ENCODE measurements at regions not wholly inside any gene's neighbourhood (a gene's known extent, or its start where the extent isn't known, plus 50 kb on each side); places are given as distances from the start of the nearest gene placed in this dataset.

DNA sequence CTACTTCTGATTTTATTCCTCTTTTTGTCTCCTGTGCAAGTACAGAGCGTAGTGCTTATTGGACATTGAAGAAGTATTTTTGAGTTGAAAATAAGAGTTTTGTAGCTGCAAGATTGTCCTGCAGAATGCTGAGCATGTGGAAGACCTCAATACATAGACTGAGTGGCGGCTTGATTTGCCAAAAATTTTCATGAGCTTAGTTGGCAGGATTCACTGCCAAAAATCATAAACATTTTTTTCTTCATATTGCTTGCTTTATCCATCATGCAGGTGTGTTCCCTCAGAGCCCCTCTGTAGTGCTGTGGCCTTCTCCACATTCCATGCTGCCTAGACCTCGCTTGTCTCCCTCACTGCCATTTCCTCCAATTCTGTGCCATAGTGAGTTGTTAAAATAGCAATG is 100.1 kb downstream of the DUSP10 start:
- DNase-seq (ENCODE audit: low spot score) = no peak
- H3K27ac ChIP-seq = no peak overlapping the region
- peaks cover 0 to 8% of the 10 kb centered on the region in 2 donors for H3K4me1 ChIP-seq
- H3K27me3 ChIP-seq = no peaks in the 10 kb centered on the region
- H3K9me3 ChIP-seq = no peaks in the 10 kb centered on the region
- TF ChIP-seq, protein P1, sequence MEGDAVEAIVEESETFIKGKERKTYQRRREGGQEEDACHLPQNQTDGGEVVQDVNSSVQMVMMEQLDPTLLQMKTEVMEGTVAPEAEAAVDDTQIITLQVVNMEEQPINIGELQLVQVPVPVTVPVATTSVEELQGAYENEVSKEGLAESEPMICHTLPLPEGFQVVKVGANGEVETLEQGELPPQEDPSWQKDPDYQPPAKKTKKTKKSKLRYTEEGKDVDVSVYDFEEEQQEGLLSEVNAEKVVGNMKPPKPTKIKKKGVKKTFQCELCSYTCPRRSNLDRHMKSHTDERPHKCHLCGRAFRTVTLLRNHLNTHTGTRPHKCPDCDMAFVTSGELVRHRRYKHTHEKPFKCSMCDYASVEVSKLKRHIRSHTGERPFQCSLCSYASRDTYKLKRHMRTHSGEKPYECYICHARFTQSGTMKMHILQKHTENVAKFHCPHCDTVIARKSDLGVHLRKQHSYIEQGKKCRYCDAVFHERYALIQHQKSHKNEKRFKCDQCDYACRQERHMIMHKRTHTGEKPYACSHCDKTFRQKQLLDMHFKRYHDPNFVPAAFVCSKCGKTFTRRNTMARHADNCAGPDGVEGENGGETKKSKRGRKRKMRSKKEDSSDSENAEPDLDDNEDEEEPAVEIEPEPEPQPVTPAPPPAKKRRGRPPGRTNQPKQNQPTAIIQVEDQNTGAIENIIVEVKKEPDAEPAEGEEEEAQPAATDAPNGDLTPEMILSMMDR (IDR thresholded peaks at IDR 0.05) = no peak
- no peak overlapping the region for H3K4me3 ChIP-seq
- no peaks in the 10 kb centered on the region for H3K36me3 ChIP-seq

DNA sequence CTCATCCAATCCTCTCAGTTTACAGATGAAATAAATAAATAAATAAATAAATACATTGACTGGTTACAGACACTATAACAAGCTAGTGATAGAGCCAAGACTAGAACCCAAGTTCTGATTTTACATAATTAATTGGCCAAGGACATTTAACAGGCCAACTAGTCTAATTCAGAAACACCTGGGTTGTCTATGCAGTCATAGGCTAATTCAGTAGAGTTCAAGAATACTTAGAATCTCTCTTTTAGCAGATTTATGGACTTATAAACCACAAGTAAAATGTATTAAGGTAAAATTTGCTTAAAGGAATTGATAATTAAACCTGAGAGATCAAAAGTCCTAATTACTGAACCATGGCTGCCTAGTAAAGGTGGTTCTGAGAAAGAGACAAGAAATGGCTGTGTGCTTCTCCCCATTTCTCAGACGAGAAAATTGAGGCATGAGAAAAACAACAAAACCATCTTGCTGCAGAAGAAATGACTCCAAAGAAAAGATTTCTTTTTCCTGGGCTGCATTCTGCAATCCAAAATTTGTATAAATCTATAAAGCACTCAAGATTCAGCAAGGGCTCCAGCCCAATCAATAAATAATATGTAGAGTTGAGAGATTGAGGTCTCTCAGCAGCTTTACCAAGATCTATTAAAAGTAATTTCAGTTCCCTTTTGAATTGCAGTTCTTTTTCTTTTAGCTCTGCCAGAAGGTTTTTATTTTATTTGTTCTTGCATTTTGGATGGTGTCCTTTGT is 98.3 kb downstream of the DUSP10 start:
- no peak for DNase-seq (ENCODE audit: low spot score)
- TF ChIP-seq, protein P1 (IDR thresholded peaks at IDR 0.05) = no peak
- Histone ChIP-seq H3K4me3 (no peak overlapping the region), H3K27ac (no peak overlapping the region), H3K27me3 (no peaks in the 10 kb centered on the region), H3K4me1 (no peaks in the 10 kb centered on the region), H3K36me3 (no peaks in the 10 kb centered on the region), H3K9me3 (no peaks in the 10 kb centered on the region)

DNA sequence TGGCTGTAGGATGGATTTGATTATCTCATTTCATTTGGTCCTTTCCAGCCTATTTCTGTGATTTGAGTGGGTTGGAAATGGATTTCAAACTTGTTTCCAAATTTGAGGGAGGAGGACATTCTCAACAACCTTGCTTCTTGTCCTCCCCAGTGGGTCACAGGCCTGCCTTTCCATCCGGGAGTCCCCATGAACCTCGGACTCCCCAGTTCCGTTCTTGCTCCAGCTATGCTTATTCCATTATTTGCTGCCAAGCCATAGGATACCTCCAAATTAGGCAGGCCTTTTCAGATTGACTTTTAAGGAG is 97.8 kb downstream of the DUSP10 start:
- no peak overlapping the region for H3K4me3 ChIP-seq
- no peak overlapping the region for H3K27ac ChIP-seq
- no peak for DNase-seq (ENCODE audit: low spot score)
- no peaks in the 10 kb centered on the region for H3K36me3 ChIP-seq
- no peaks in the 10 kb centered on the region for H3K9me3 ChIP-seq
- no peaks in the 10 kb centered on the region for H3K4me1 ChIP-seq
- TF ChIP-seq, protein P1 (IDR thresholded peaks at IDR 0.05) = no peak
- no peaks in the 10 kb centered on the region for H3K27me3 ChIP-seq

DNA sequence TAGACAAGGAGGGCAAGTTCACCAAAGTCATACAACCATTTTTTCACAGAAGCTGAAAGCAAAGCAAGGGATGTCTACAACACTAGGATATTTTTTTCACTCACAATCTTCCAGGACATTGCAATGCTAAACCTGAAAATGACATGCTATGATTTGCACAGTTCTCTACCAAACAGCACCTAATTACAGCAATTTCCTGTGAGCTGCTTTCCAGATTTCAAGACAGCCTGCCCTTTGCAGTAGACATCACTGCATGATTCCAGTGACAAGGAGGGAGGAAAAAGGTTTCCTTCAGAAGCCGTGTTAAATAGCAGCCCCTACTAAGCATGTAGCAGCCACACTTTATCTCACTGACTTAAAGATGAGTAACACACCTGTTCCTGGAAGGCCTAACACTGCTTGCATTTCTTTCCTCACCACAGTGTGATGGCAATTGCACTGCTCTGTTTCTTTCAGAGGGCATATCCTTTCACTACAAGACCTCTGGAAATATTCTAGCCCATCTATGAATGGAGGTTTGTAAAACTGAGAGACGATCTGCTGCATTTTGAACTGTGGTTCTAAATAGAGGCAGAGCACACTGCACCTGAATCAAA is 97.1 kb downstream of the DUSP10 start:
- Histone ChIP-seq H3K36me3 (no peaks in the 10 kb centered on the region), H3K4me1 (no peaks in the 10 kb centered on the region), H3K9me3 (no peaks in the 10 kb centered on the region), H3K4me3 (no peak overlapping the region), H3K27me3 (no peaks in the 10 kb centered on the region), H3K27ac (no peak overlapping the region)
- no peak for DNase-seq (ENCODE audit: low spot score)
- TF ChIP-seq, protein P1 (IDR thresholded peaks at IDR 0.05) = no peak

DNA sequence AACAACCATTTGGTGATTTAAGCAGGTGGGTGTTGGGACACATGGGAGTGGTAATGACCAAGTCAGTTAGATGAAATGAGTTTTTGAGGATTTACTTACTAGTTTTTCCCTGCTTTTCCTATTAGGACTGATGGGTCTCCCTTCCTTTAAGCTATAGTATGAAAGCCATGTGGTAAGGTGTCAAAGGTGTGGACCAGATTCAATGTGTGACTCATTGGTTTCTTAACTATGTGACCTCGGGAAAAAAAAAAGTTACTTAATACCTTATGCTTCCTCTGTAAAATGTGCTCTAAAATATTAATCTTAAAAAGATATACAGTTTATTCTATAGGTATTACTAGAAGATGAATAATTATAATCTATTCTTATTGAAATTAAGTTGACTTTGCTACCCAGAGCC is 93.7 kb downstream of the DUSP10 start:
- Histone ChIP-seq H3K9me3 (no peaks in the 10 kb centered on the region), H3K4me3 (no peak overlapping the region), H3K4me1 (no peaks in the 10 kb centered on the region), H3K27ac (no peak overlapping the region), H3K27me3 (no peaks in the 10 kb centered on the region), H3K36me3 (no peaks in the 10 kb centered on the region)
- DNase-seq (ENCODE audit: low spot score) = no peak
- TF ChIP-seq, protein P1 (IDR thresholded peaks at IDR 0.05) = no peak
